Fibroblast of skin of right biceps (primary cell): ENCODE measurements at regions not wholly inside any gene's neighbourhood (a gene's known extent, or its start where the extent isn't known, plus 50 kb on each side); places are given as distances from the start of the nearest gene placed in this dataset.

ENCODE experiments used
- DNase-seq: peaks from one replicate; pipeline ENCODE4 v3.0.0-alpha.2; 2013

DNA sequence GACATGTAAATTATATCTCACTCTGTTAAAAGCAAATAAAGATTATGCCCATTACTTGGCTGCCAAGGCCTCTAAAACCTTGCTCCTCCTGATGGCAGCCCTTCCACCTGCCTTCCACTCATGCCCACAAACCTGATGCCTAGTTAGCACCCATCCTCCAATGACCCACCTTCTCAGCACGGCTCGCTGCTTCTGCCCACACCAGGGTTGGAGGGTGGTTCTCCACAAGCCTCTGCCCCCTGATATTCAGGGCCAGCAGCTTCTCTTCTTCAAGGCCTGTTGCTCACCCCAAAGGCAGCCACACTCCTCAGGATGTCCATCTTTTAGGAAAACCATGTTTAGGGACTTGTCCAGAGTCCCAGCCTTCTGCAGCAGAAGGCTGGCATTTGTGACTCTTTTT, 263.4 kb upstream of the TLE3 start:
- DNase-seq = no peak

DNA sequence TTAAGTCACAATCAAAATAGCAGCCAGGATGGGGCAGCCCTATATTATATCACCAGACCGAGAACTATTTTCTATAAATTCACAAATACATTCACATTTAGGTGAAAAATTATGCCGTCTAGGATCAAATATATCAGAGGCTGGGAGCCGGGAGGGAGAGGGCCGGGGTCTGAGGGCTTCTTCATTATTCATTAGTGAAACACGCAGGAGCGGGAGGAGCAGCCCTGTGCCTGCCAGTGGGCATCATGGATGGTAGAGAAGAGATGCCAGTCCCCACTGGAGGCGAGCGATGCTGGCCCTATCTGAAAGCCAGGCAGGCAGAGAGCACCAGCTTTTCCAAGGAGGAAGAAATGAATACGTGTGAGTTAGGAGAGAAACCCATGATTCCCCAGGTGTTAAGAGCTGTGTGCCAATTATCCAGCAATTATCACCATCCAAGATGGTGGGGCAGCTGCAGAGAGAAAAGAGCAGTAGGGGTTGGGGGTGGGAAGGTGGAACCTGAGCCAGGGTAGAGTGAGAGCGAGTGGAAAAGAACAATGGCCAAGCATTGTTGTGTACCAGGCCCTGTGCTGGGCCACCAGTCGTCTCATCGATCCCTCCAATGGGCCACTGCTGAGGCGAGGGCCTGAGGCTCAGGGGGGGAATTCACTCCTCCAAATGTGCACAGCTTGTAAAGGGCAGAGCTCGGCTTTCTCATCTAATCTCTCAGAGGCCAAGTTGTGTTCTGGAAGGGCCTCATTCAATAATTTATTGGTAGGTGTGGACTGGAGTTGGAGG, 261.3 kb upstream of the TLE3 start:
- no peak for DNase-seq

DNA sequence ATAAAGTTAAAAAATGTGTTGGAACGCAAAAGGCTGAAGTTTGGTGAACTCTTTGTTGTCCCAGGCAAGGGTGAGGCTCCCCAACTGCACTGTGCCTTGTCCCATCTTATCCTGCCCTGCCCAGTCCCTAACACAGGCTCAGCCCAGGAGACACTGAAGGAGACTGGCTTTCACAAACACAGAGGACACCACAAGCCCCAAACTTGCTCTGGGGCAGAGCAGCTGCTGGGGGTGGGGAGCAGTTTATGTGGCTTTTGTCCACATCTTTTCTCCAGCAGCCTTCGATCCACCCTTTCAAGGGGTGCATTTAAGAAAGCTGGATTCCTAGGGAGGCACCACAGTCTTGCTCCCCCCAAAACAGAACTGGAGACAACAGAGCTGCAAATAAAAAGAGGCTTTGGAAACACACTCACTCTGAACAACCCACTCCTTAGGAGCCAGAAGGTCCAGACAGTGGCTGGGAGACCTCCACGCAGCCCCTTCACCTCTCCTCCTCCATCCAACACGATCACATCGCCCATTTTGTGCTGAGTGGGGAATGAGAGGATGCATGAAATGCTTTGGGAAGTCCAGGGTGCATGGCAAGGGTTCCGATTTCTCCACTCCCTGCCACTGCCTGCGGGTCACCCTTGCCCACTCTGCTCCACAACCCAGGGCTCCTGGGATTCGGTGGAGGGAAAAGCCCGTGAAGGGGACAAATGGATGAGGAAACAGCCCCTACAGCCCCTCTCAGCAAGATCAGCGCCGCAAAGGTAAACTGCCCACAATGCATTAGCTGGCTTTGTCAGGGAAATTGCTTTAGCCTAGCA, 260.5 kb upstream of the TLE3 start:
- DNase-seq = no peak

DNA sequence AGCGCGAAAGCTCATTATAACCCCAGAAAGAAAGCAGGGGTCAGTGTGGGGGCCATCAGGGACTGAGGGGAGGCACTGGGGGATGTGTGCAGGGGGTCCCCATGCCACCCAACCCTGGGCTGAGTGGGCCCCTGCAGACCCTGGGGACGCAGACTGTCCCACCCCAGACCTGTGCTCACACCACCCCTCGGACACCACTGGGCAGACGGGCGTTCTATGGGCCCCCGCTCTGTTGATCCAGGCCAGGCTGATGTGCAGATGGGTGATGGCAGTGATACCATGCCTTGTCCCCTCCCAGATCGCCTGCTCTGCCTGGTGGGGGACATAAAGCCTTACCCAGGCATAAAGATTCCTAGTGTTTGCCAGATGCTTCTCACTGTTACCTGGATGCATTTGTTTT, 259.7 kb upstream of the TLE3 start:
- no peak for DNase-seq

DNA sequence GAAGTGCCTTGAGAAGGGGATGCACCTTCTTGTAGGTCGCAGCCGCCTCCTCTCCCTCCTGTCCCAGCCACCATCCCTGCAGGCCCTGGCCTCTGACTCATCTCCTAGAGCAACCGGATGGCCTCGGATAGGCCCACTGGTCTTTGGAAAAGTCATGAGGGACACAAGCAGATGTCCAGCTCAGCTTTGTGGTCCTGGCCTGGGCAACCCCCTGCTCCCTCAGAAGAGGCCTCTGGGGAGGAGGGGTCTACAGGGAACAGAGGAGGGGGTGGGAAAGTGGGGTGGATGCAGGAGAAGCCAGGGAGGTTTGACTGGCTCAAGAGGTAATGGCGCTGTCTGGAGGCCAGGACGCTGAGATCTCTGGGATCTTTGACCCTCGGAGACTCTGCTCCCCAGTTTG, 259.2 kb upstream of the TLE3 start:
- no peak for DNase-seq

DNA sequence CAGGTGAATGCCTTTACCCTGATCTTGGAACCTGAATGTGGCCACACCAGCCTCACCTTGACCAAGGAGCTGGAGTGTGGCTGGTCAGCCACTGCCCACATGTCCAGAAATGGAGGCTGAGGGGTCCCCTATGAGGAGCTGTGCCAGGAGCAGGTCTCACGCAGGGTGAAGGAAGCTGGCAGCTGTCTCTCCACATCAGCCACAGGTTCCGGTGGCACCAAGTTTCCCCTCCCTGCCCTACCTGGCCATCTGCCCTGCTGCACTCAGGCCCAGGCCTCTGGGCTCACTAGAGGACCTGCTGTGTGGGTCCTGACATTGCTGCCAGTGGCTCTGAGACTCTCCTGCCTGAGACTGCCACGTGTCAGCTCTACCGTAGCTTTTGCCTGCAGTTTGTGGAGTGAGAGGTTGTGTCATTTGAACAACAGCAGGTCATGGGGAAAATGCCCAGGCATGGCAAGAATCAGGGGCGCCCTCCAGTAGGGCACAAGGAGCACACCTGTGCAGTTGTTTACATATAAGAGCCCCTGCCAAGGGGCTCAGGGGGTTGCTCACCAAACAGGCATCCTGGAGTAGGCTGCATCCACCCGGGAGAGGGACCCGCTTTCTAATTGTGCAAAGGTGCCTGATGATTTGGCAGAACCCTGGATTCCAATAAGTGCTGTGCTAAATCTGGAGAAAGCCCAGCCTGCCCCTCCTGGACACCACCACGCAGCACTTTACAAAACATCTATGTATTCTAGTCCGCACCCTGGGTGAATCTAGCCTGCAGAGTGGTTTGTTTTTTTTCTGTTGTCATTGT, 258.5 kb upstream of the TLE3 start:
- no peak for DNase-seq

DNA sequence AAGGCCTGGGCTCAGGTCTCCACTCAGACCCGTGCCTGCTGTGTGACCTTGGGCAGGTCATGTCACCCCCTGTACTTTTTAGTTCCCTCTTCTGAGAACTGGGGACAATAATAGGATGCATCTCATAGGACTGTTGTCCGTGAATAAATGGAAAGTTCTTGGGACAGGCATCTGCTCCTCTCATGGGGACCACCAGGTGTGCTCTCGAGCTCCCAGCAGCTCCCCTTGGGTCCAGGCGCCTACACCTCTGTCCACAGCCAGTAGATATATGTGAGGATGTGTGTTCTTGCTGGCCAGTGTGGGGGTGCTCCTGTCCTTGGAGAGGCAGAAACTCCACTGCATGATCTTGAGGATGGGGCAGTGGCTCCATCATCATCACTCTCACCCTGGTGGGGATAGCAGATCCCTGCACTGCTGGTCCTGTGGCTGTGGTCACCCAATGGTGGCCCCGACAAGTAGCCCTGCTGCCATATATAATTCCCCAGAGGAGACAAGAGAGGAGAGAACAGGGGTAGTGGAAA, 257.6 kb upstream of the TLE3 start:
- no peak for DNase-seq

DNA sequence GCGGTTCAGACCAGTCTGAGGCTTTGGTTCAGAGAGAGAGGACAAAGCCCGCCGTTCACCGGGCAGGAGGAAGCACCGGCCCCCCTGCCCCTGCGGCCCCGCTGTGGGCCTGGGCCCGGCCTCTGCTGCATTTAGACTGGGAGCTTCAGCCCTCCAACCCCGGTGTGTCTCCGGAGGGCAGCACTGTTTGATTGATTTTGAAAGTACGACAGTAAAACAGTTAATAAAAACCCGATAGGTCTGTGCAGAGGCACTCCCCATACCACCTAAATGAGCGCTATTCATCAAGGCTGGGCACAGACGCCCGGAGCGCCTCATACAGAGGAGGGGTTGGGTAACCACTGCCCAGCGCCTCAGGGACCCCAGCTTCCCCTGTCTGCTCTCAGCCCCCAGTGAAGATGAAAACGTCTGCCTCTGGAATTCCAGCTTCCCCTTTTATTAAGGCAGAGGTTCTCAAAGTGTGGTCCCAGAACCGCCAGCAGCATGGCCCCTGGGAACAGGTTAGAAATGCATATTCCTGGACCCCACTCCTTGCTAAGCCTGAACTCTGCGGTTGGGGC, 256.7 kb upstream of the TLE3 start:
- no peak for DNase-seq

DNA sequence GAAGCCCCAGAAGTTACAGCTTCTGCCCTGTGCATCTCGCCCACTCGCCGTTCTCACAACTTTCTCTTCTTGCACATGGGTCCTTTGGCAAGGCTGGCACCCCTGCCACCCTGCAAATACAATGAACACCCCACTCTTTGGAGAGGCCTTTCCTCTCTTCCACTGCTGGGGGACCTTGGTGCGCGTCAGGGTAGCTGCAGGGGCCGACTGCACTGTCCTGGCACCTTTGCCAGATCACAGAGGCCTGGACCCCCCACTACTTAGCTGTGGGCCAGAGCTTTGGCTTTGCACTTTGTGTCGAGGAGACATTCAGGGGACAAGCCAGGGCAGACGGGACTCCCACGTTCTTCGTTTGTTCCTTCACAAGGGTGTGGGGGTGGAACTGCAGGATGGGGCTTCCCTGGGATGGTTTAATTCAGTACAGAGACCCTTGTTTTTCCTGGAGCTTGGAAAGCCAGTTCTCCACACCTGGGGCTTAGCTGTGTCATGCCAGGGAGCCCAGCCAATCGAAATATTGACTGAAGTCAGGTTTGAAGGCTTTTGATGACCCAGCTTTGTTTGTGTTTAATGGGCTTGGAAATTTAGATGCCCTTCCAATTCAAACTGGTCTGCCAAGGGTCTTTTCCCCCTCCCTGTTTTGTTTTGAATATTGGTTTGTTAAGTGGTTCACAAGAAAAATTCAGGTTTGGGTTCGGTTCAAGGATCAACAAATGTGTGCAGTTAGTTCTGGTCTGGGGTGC, 256.1 kb upstream of the TLE3 start:
- no peak for DNase-seq

DNA sequence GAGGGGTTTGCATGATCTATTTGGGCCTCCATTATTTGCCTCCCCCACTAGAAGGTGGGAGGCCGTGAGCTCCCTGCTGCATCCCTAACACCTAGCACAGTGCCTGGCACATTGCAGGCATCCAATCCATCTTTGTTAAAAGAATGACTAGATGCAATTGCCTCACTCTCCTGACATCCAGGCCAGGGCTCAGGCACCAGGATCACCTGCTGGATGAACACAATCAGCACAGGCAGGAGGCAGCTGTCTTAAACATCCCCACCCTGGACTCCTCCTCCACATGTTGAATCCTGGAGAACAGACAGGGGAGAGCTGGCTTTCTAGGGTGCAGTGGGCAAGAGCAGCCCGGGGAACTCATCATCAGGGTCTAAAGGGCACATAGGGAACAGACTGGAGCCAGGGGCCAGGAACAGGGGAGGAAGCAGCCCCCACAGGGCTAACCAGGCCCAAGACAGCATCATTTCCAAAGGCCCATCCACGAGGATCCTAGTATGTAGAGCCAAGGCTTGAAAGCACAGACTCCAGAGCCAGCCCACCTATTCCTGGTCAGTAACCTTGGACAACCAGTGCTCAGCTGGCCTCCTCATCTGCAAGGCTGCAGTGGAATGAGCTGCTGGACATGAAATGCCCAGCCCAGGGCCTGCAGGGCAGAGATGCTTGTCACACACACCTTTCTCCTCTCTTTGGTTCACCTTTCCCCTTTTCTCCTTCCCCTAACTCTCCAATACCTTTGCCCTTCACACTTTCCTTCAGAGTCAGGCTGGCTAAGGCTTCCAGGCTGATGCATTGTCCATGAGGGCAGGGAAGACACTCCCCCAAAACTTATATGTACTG, 254.4 kb upstream of the TLE3 start:
- no peak for DNase-seq

DNA sequence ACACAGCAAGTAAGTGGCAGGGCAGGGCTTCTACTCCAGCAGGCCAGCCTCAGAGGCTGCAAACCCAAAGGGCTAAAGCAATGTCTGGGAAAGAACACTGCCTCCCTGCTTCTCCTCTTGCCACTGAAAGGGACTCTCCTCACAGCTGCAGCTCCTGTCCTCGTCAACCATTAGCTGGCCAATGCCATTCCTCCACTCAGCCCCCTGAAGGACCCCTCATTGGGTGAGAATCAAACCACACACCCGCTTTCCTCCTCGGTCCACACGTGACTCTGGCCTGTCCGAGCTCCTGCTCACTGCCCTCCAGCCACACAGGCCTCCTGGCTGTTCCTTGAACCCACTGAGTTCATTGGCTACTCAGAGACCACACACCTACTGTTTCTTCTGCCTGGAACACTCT, 253.7 kb upstream of the TLE3 start:
- DNase-seq = no peak

DNA sequence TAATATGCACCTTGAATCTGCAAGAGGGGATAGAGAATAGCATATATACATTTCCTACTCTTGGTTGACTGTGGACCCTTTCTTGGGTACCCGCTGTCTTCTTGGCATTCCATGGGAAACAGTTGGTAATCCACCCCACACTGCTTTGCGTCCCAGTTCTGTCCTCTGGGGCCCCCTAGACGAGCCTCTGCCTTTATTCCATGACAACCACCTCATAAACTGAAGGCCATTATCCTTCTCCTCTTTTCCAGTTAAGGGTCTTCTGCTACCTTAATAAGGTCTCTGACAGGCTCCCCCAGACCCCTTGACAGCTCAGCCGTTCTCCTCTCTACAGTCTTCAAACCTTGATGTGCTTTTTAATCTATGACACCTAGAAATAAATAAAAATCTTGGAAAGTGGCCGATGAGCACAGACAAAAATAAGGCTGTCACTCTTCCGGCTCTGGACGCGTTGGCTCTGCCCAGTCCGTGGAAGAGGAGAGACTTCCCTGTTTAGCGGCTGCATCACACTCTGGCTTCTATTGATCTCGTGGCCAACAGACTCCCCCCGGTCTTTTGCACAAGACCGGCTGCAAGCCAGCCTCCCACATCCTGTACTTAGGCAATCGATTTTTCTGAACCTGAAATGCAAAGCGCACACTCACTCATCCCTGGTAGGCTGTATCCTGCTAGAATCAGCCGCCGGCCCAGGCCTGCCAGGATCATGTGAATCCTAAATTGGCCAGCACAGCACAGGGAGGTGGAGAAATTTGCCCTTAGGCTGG, 251.0 kb upstream of the TLE3 start:
- no peak for DNase-seq

DNA sequence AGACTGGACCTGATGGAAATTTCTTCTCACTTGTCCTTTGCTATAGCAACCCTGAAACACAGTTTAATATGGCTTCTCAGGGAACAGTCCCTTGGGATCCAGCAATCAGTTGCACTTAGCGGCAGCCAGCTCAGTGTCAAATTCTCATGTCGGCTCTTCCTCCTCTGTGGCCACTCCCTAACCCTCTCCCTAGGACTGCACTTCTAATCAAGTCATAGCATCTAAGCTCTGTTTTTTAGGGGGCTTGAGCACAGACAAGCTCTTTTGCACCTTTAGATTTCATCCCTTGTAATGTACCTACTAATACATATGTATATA, 250.5 kb upstream of the TLE3 start:
- DNase-seq = no peak

DNA sequence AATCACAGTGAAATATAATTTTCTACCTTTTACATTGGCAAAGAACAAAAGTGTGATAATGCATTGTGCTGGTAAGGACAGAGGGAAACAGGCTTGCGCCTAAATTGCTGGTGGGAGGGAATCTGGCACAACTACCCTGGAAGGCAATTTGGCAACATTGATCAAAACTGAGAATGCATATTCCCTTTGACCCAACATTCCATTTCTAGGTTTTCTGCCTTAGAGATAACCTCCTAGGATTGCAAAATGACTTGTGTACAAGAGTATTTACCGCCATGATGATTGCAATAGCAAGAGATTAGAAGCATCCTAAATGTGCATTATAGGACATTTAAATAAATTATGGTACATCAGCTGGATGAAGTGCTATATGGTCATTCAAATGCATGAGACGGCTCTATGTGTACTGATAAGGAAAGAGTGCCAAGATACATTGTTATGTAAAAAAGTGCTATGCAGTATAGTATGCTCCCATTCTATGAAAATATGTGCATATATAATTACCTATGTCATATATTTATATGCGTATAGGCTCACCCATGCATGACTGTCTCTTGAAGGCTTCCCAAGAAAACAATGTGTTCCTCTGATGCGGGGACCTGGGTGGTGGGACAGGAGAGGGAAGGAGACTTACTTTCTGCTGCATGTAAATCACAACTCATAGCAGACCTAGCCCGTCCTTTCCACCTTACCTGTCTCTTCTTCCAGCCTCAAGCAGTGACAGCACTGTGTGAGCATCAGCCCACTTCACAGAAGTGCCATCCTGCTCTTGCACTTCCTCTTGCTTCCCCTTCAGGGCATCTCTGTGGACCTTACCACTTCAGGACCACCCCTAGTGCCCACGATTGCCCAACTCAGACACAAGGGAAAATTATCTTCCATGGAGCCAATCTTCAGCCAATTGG, 249.9 kb upstream of the TLE3 start:
- DNase-seq = no peak

DNA sequence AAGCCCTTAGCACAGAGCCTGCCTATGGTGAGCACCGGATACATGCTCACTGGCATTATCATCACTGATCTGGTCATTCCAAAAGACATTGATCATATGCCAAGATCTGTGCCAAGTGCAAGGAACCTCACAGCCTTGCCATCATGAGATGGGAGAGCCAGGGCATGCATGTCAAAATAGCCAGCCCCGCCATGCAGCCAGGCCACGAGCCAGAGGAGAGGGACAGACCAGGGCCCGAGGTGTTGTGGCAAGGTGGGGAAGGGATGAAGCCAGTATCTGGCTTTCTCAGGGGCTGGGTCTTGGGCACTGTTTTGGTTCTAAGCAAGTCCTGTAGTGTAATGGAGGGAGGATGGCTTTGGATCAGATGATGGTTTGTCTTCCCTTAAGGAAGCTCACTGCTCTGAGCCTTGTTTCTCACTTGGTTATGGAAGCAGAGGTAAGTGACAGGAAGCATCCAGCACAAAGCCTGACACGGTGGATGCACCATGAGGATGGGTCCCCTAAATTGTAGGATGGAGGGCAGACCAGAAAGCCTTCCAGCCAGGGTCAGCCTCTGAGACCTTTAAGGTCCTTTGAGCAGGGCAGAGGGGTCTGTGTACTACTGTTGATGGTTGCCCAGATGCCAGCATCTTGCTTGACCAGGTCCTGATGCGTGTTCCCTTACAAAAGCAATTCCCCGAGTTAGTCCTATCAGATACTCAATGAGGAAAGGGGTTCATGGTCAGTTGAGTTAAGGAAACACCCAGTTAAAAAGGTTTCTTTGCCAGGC, 247.7 kb upstream of the TLE3 start:
- no peak for DNase-seq

DNA sequence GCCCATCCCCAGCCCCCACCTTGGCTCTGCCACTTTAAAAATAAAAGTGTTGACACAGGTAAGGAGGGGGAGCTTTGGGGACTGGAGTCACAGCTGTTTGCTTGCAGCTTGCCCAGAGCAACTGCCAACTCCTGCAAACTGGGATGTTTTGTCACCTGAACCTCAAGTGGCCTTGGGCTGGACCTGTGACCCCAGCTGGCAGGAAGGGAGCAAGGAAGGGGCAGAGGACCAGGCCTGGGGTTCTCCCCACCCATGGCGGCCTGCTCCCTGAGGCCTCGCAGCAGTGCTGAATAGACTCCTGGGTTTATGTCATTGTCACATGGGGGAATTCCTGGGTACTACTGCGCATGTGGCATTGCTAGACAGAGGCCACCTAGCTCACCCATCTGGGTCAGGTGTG, 246.9 kb upstream of the TLE3 start:
- DNase-seq = no peak

DNA sequence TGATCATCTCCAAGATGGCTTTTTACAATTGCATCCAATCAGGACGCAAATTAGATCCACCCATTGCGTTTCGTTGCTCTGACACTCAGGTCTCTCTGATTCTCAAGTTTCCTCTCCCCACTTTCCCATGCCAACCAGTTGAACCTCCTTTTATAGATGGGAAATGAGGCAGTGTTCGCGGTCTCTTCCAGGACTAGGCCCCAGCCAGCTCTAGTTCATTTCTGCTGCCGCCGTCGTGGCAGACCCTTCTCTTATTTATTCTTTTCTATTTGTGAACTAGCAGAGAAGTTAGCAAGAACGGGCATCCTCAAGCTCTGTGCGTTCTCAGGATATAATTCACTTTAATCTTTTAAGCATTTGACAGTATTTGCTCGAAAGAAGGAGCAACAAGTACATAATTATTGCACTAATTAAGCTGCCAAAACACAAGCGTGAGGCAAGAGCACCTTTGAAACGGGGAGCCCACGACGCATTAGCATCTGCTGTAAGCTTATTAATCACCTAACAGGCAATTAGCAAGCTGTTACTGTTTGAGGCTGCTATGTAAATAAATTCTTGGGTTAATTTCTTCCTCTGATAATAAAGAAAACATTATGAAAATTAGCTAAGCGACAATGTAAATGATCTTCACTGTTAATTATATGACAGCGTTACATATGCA, 246.4 kb upstream of the TLE3 start:
- DNase-seq = no peak
